AG04450 (cell line): ENCODE measurements at regions not wholly inside any gene's neighbourhood (a gene's known extent, or its start where the extent isn't known, plus 50 kb on each side); places are given as distances from the start of the nearest gene placed in this dataset.

Experiments
- CTCF ChIA-PET: fragments of 300-600, 350-600 bp; formaldehyde crosslinking; extraction: SDS; loops from one replicate; lab custom pipeline; 2022; ENCODE audit warnings: antibody characterized with exemption, inconsistent platforms; lab: Charles Lee
- POLR2A ChIA-PET: fragments of 350-600 bp; formaldehyde crosslinking; extraction: SDS; loops from one replicate; lab custom pipeline; 2021; ENCODE audit warnings: antibody characterized with exemption, inconsistent platforms; lab: Yijun Ruan, JAX
- DNase-seq: peaks from one replicate; pipeline ENCODE4 v3.0.0-alpha.2; 2011; ENCODE audit warnings: low read depth, low spot score
- H3K27ac ChIP-seq: one replicate; pipeline ENCODE4 v1.5.1; 2012; ENCODE audit warnings: low read depth, low read length, control low read depth
- H3K27me3 ChIP-seq: one replicate; pipeline ENCODE4 v1.6.0; 2012; ENCODE audit warnings: low read length; ENCODE audit not compliant: control insufficient read depth, insufficient read depth
- H3K4me3 ChIP-seq: 2 replicates; pipeline ENCODE4 v1.5.1; 2011; ENCODE audit warnings: mild to moderate bottlenecking, low read depth, low read length, control low read depth
- H3K9me3 ChIP-seq: 2 replicates; pipeline ENCODE4 v1.5.1; 2012; ENCODE audit warnings: low read length; ENCODE audit not compliant: control insufficient read depth, insufficient read depth
- TF ChIP-seq, protein P1 (sequence below): IDR thresholded peaks from 2 replicates; pipeline ENCODE4 v1.5.1; 2011; ENCODE audit warnings: low read depth, low read length, control low read depth, inconsistent platforms

GRCh38 chr15:81852411-81853149 is 193.2 kb downstream of the MEX3B start:
- H3K27me3 ChIP-seq, result no peaks in the 10 kb centered on the region
- no peak overlapping the region for H3K4me3 ChIP-seq
- POLR2A ChIA-PET, result no interaction called here
- no peak overlapping the region for H3K27ac ChIP-seq
- H3K9me3 ChIP-seq, result no peaks in the 10 kb centered on the region
- CTCF ChIA-PET, result no interaction called here
- TF ChIP-seq, protein P1, sequence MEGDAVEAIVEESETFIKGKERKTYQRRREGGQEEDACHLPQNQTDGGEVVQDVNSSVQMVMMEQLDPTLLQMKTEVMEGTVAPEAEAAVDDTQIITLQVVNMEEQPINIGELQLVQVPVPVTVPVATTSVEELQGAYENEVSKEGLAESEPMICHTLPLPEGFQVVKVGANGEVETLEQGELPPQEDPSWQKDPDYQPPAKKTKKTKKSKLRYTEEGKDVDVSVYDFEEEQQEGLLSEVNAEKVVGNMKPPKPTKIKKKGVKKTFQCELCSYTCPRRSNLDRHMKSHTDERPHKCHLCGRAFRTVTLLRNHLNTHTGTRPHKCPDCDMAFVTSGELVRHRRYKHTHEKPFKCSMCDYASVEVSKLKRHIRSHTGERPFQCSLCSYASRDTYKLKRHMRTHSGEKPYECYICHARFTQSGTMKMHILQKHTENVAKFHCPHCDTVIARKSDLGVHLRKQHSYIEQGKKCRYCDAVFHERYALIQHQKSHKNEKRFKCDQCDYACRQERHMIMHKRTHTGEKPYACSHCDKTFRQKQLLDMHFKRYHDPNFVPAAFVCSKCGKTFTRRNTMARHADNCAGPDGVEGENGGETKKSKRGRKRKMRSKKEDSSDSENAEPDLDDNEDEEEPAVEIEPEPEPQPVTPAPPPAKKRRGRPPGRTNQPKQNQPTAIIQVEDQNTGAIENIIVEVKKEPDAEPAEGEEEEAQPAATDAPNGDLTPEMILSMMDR, result no peak
- no peak for DNase-seq

DNA sequence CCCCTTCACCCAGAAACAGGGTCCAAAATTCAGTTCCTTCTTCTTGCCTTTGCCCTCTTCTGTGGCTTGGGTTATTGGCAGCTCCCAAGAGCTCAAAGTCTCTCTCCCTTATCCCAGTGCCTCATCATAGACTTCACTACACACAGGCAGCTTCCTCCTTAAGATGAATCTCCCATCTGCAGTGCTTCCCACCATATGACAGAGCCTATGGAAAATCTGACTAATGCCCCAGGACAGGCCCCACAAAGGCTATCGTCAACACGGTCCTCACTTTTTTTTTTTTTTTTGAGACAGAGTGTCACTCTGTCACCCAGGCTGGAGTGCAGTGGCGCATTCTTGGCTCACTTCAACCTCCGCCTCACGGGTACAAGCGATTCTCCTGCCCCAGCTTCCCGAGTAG is 194.1 kb downstream of the MEX3B start:
- POLR2A ChIA-PET, result no interaction called here
- no peak for DNase-seq
- Histone ChIP-seq H3K27ac (no peak overlapping the region), H3K4me3 (no peak overlapping the region), H3K27me3 (no peaks in the 10 kb centered on the region), H3K9me3 (no peaks in the 10 kb centered on the region)
- CTCF ChIA-PET, result no interaction called here
- TF ChIP-seq, protein P1, result no peak

GRCh38 chr15:81851325-81851724 is 194.5 kb downstream of the MEX3B start:
- no peak overlapping the region for H3K4me3 ChIP-seq
- CTCF ChIA-PET, result no interaction called here
- H3K27ac ChIP-seq, result no peak overlapping the region
- no peaks in the 10 kb centered on the region for H3K9me3 ChIP-seq
- DNase-seq, result no peak
- TF ChIP-seq, protein P1, result no peak
- POLR2A ChIA-PET, result no interaction called here
- H3K27me3 ChIP-seq, result no peaks in the 10 kb centered on the region

- ChIA-PET POLR2A (no interaction called here), CTCF (no interaction called here)
- no peak for DNase-seq
- Histone ChIP-seq H3K27ac (no peak overlapping the region), H3K4me3 (no peak overlapping the region), H3K27me3 (no peaks in the 10 kb centered on the region), H3K9me3 (no peaks in the 10 kb centered on the region)
- TF ChIP-seq, protein P1, result no peak
These were observed 196.5 kb downstream of the MEX3B start for GRCh38 chr15:81849289-81849688.

GRCh38 chr15:81848701-81849100 is 197.1 kb downstream of the MEX3B start:
- Histone ChIP-seq H3K9me3 (no peaks in the 10 kb centered on the region), H3K4me3 (no peak overlapping the region), H3K27ac (no peak overlapping the region), H3K27me3 (no peaks in the 10 kb centered on the region)
- ChIA-PET CTCF (no interaction called here), POLR2A (no interaction called here)
- TF ChIP-seq, protein P1, result no peak
- DNase-seq, result no peak
